ENCODE measurements at regions not wholly inside any gene's neighbourhood (a gene's known extent, or its start where the extent isn't known, plus 50 kb on each side); places are given as distances from the start of the nearest gene placed in this dataset.
A peak's percentile ranks its signal among the peaks of the same experiment; 100 is the strongest.

- H3K79me2 ChIP-seq (ENCODE audit: control insufficient read depth in 1 of 2, insufficient read depth in 2 of 2, low read length in 2 of 2): no peaks in the 10 kb centered on the region
- ChIA-PET POLR2A (ENCODE audit: partially characterized antibody) (no interaction called here), CTCF (ENCODE audit: partially characterized antibody) (no interaction called here)
- 87 to 100% methylated on average over 3 to 8 of the region's 8 CpGs for WGBS, 2 experiments (ENCODE audit: extremely low coverage in 1 of 2, insufficient coverage in 1 of 2, insufficient read length in 1 of 2, insufficient replicate concordance in 2 of 2, low coverage in 1 of 2, low lambda C conversion rate in 2 of 2, missing lambda C conversion rate in 1 of 2)
- H3K27me3 ChIP-seq (replicated peaks in 1 of 4; ENCODE audit: control insufficient read depth in 3 of 4, extremely low read depth in 1 of 4, insufficient read depth in 3 of 4, low read length in 3 of 4): peaks cover 0 to 8% (median 2%) of the 10 kb centered on the region in 4 experiments; a peak in 4 of 7 replicates
- H3K9ac ChIP-seq (replicated peaks in 1 of 4; ENCODE audit: extremely low read depth in 1 of 4, low read depth in 3 of 4, low read length in 3 of 4): no peak overlapping the region
- H3K23ac ChIP-seq (ENCODE audit: insufficient read length): no peak overlapping the region
- H3K4ac ChIP-seq (replicated peaks; ENCODE audit: insufficient read length, low read depth, low read length): no peak overlapping the region
- no peak overlapping the region for H2BK20ac ChIP-seq (ENCODE audit: low read length)
- H4K8ac ChIP-seq (ENCODE audit: extremely low read depth, insufficient read depth, low read length): no peak overlapping the region
- peak overlapping the region; percentile 83 for H2AK5ac ChIP-seq (ENCODE audit: low read depth, low read length)
- peaks cover 4 to 8% (median 7%) of the 10 kb centered on the region in 4 experiments; a peak in 6 of 7 replicates for H3K4me1 ChIP-seq (replicated peaks in 1 of 4; ENCODE audit: control insufficient read depth in 3 of 4, insufficient read depth in 4 of 4, low read length in 3 of 4)
- H4K91ac ChIP-seq (replicated peaks; ENCODE audit: insufficient read length, low read length): peak overlapping the region; percentile 67
- H3K4me3 ChIP-seq (ENCODE audit: extremely low read depth in 1 of 4, insufficient read depth in 2 of 4, low read depth in 3 of 4, low read length in 4 of 4): no peak overlapping the region
- H3K36me3 ChIP-seq (ENCODE audit: control insufficient read depth in 2 of 4, insufficient read depth in 4 of 4, low read length in 3 of 4): no peaks in the 10 kb centered on the region
- H3K56ac ChIP-seq (replicated peaks; ENCODE audit: insufficient read length, low read depth, low read length): peak overlapping the region; percentile 100
- no peak overlapping the region for H2AFZ ChIP-seq (ENCODE audit: low read length)
- H4K5ac ChIP-seq (ENCODE audit: insufficient read length, low read depth, low read length): no peak overlapping the region
- H3K4me2 ChIP-seq (ENCODE audit: insufficient read depth in 1 of 2, low read depth in 2 of 2, low read length in 2 of 2): no peak overlapping the region
- DNase-seq (ENCODE audit: low read depth in 1 of 2, low spot score in 2 of 2) (no peak), FAIRE-seq (peak; percentile 78)
- H4K20me1 ChIP-seq (replicated peaks in 1 of 2; ENCODE audit: control insufficient read depth in 1 of 2, insufficient read depth in 2 of 2, low read length in 2 of 2): no peaks in the 10 kb centered on the region
- no peaks in the 10 kb centered on the region; a peak in 1 of 4 replicates for H3K9me3 ChIP-seq (ENCODE audit: insufficient read depth in 2 of 2, low read depth in 1 of 2, low read length in 1 of 2)
- no peak overlapping the region for H3K14ac ChIP-seq (ENCODE audit: insufficient read length)
- no peak overlapping the region for H3K27ac ChIP-seq (ENCODE audit: low read depth, low read length)
- 0 out of 2 replicates have a peak overlapping the region, but pooled peaks have one; percentile 22 for H2BK12ac ChIP-seq (ENCODE audit: low read depth, low read length)
- H2BK120ac ChIP-seq (replicated peaks; ENCODE audit: low read depth, low read length): no peak overlapping the region
- H3K18ac ChIP-seq (ENCODE audit: extremely low read depth, low read length): no peak overlapping the region
- H3K79me1 ChIP-seq (ENCODE audit: low read depth, low read length): no peaks in the 10 kb centered on the region
- peaks cover 8% of the 10 kb centered on the region; the same call in 1 of the 2 replicates for H3K23me2 ChIP-seq (ENCODE audit: low read depth, low read length)
- no peak overlapping the region for H2BK15ac ChIP-seq (ENCODE audit: low read length)
- H2BK5ac ChIP-seq (ENCODE audit: low read depth, low read length): peak overlapping the region; percentile 17; the same call in 1 of the 2 replicates
- no peak for TF ChIP-seq RXRA (IDR thresholded peaks at IDR 0.05; ENCODE audit: insufficient read depth, low read depth, low read length)
These were observed 314.4 kb downstream of the SHQ1 start for GRCh38 chr3:72533591-72534473.

Data from H1 (cell line).